ENCODE measurements at regions not wholly inside any gene's neighbourhood (a gene's known extent, or its start where the extent isn't known, plus 50 kb on each side); places are given as distances from the start of the nearest gene placed in this dataset.
A peak's percentile ranks its signal among the peaks of the same experiment; 100 is the strongest.

- peak; percentile 89 for DNase-seq (ENCODE audit: low read depth)
- H3K4me3 ChIP-seq (ENCODE audit: control insufficient read depth, low read depth, low read length) = no peak overlapping the region
- no peak for TF ChIP-seq CTCF (conservative IDR thresholded peaks at IDR 0.05; ENCODE audit: control insufficient read depth, insufficient read depth, low read depth, low read length)
These were observed 228.8 kb downstream of the CDH11 start for GRCh38 chr16:64892835-64893785.

DNA sequence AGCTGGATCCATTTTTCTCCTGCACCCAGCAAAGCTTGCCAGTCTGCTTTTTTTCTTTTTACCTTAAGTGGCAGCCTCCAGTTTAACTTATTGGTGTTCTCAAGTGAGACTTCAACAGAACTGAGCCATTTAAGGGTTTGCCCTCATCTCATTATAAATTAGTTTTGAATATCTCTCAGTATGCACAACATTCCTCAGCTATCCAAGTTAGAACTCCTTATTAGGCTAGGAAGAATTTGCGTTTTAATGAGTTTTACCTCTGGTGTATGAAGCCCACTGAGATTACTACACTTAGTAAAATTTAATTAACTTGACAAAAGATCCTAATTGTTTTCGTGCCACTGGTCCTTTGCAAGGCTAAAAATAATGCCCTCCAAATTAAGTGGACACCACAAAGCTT, 232.4 kb downstream of the CDH11 start:
- TF ChIP-seq CTCF (conservative IDR thresholded peaks at IDR 0.05; ENCODE audit: control insufficient read depth, insufficient read depth, low read depth, low read length) = no peak
- no peak overlapping the region for H3K4me3 ChIP-seq (ENCODE audit: control insufficient read depth, low read depth, low read length)
- DNase-seq (ENCODE audit: low read depth) = no peak

DNA sequence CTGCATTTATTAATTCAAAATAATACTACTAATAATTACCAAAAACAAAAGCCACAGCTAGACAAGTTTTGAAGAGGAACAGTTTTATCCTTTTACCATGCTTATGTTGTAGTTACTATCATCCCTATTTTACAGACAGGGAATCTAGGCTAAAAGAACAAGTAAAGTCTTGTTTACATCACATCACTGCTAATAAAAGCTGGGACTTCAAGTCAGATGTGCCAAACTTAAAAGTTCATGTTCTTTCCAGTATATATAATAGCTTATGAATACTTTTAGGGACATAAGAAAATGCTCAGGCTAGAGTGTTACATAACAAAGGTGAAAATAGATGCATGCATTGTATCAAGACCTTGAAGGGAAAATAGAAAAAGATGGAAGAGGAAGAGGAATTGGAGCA, 234.2 kb downstream of the CDH11 start:
- H3K4me3 ChIP-seq (ENCODE audit: control insufficient read depth, low read depth, low read length) = no peak overlapping the region
- DNase-seq (ENCODE audit: low read depth) = no peak
- TF ChIP-seq CTCF (conservative IDR thresholded peaks at IDR 0.05; ENCODE audit: control insufficient read depth, insufficient read depth, low read depth, low read length) = no peak

- H3K4me3 ChIP-seq (ENCODE audit: control insufficient read depth, low read depth, low read length) = no peak overlapping the region
- TF ChIP-seq CTCF (conservative IDR thresholded peaks at IDR 0.05; ENCODE audit: control insufficient read depth, insufficient read depth, low read depth, low read length) = no peak
These were observed 239.6 kb downstream of the CDH11 start for GRCh38 chr16:64882078-64882784.

DNA sequence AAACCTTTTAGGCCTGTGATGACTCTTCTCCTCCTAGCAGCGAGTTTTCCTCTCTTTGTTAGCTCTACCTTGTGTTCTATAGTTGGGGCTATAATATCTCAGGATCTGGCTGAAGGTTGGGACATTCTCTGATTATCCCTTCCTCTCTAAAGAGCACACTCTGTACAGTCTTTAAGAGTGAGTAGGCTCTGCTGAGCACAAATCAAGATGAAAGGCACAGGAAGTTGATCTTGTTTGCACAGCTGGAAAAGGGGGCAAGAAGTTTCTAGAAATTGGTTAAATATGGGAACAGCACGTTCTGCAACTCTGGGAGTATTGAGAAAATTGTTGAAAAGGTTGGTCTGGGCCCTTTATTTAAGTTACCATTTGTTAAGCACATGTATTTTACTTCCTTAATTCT, 240.9 kb downstream of the CDH11 start:
- TF ChIP-seq CTCF (conservative IDR thresholded peaks at IDR 0.05; ENCODE audit: control insufficient read depth, insufficient read depth, low read depth, low read length) = no peak
- DNase-seq (ENCODE audit: low read depth) = peak; percentile 83
- no peak overlapping the region for H3K4me3 ChIP-seq (ENCODE audit: control insufficient read depth, low read depth, low read length)

More at GRCh38 chr16:64882078-64882784, 239.6 kb downstream of the CDH11 start:
- DNase-seq (ENCODE audit: low read depth) = peak; percentile 59

- DNase-seq (ENCODE audit: low read depth) = no peak
- TF ChIP-seq CTCF (conservative IDR thresholded peaks at IDR 0.05; ENCODE audit: control insufficient read depth, insufficient read depth, low read depth, low read length) = no peak
- no peak overlapping the region for H3K4me3 ChIP-seq (ENCODE audit: control insufficient read depth, low read depth, low read length)
These were observed 241.9 kb downstream of the CDH11 start for GRCh38 chr16:64880006-64880405.
